SH-SY5Y (cell line): ENCODE measurements at regions not wholly inside any gene's neighbourhood (a gene's known extent, or its start where the extent isn't known, plus 50 kb on each side); places are given as distances from the start of the nearest gene placed in this dataset.

Experiments used
- GATA2 ChIP-seq: IDR thresholded peaks from 2 replicates; pipeline ENCODE4 v1.6.1; 2011; ENCODE audit warnings: mild to moderate bottlenecking, low read depth, low read length
- GATA3 ChIP-seq: IDR thresholded peaks from 2 replicates; pipeline ENCODE4 v1.6.1; 2011; ENCODE audit warnings: low read depth, mild to moderate bottlenecking, low read length, moderate library complexity

GRCh38 chr1:204752688-204753040 is 67.1 kb upstream of the LRRN2 start:
- no peak for TF ChIP-seq GATA2
- no peak for TF ChIP-seq GATA3
